Upper lobe of left lung (tissue), 6 donors: ENCODE measurements at regions not wholly inside any gene's neighbourhood (a gene's known extent, or its start where the extent isn't known, plus 50 kb on each side); places are given as distances from the start of the nearest gene placed in this dataset.

Experiments
- ATAC-seq, 2 donors: fragments of 200-7000 bp; cut with Tn5 transposase; one replicate each; pipeline ENCODE4 v1.9.1; 2022; ENCODE audit warnings: mild to moderate bottlenecking in 2 of 2, moderate library complexity in 2 of 2; ENCODE audit not compliant: low FRiP score in 2 of 2
- DNase-seq, 2 donors: peaks; one replicate each; pipeline ENCODE4 v3.0.0-alpha.2; 2019 to 2020
- H3K27ac ChIP-seq, 4 donors: fragments of 200-600 bp; sonication (generic); one replicate each; pipeline ENCODE4 v1.5.1; 2016 to 2019
- H3K27me3 ChIP-seq, 4 donors: fragments of 200-600 bp; sonication (generic); one replicate each; pipeline ENCODE4 v1.5.1; 2017 to 2019
- H3K36me3 ChIP-seq, 4 donors: fragments of 200-600 bp; sonication (generic); one replicate each; pipeline ENCODE4 v1.5.1; 2016 to 2019
- H3K4me1 ChIP-seq, 4 donors: fragments of 200-600 bp; sonication (generic); one replicate each; pipeline ENCODE4 v1.5.1; 2018 to 2019
- H3K4me3 ChIP-seq, 4 donors: fragments of 200-600 bp; sonication (generic); one replicate each; pipeline ENCODE4 v1.5.1; 2017 to 2019; ENCODE audit warnings: mild to moderate bottlenecking in 2 of 4, moderate library complexity in 1 of 4
- H3K9me3 ChIP-seq, 4 donors: fragments of 200-600 bp; sonication (generic); one replicate each; pipeline ENCODE4 v1.5.1; 2018 to 2019
- CTCF ChIP-seq, 6 experiments: fragments of 450-650 bp in 4 of 6; fragments of 200-600 bp in 2 of 6; sonication (generic) in 2 of 6; IDR thresholded peaks; one replicate each; pipeline ENCODE4 v1.5.1; 2016 to 2019; ENCODE audit warnings: antibody characterized with exemption in 6 of 6
- EP300 ChIP-seq, 4 donors: sonication (generic); formaldehyde crosslinking; IDR thresholded peaks; one replicate each; pipeline ENCODE4 v1.5.1; 2017; ENCODE audit warnings: antibody characterized with exemption in 4 of 4, control low read depth in 2 of 4
- POLR2A ChIP-seq, 4 donors: fragments of 450-650 bp; IDR thresholded peaks; one replicate each; pipeline ENCODE4 v1.5.1; 2016 to 2017; ENCODE audit warnings: antibody characterized with exemption in 4 of 4, mild to moderate bottlenecking in 2 of 4
- POLR2AphosphoS5 ChIP-seq, 2 donors: sonication (generic); formaldehyde crosslinking; IDR thresholded peaks; one replicate each; pipeline ENCODE4 v1.5.1; 2017; ENCODE audit warnings: antibody characterized with exemption in 2 of 2
- WGBS, 2 donors: methylation state at CpG; one replicate each; pipeline ENCODE4 v1.1.5; 2017 to 2018; 5-methylcytosine and 5-hydroxymethylcytosine counted together
- donor health status: DM: no; HTN: no; CAD: no; lungs with moderate emphysema.
- donor health status: DM: no; HTN: yes; CAD: no; lungs with severe emphysema.

GRCh38 chr2:150191349-150191748 is 296.1 kb downstream of the RND3 start:
- no peaks in the 10 kb centered on the region for H3K4me1 ChIP-seq
- H3K36me3 ChIP-seq, result no peaks in the 10 kb centered on the region
- 56 to 70% methylated on average over 4 of the region's 4 CpGs for WGBS, 2 donors
- no peak overlapping the region for H3K27ac ChIP-seq
- H3K27me3 ChIP-seq, result no peaks in the 10 kb centered on the region
- no peak for DNase-seq
- H3K9me3 ChIP-seq, result no peaks in the 10 kb centered on the region
- no peak for ATAC-seq
- no peak overlapping the region for H3K4me3 ChIP-seq
- TF ChIP-seq CTCF (IDR thresholded peaks at IDR 0.05) (no peak), POLR2AphosphoS5 (IDR thresholded peaks at IDR 0.05) (no peak), EP300 (IDR thresholded peaks at IDR 0.05) (no peak), POLR2A (IDR thresholded peaks at IDR 0.05) (no peak)

GRCh38 chr2:150190546-150190945 is 296.9 kb downstream of the RND3 start:
- no peaks in the 10 kb centered on the region for H3K27me3 ChIP-seq
- no peak overlapping the region for H3K27ac ChIP-seq
- WGBS, 2 donors, result 96 to 100% methylated on average over 1 of the region's 1 CpG
- DNase-seq (no peak), ATAC-seq (no peak)
- H3K9me3 ChIP-seq, result no peaks in the 10 kb centered on the region
- H3K36me3 ChIP-seq, result no peaks in the 10 kb centered on the region
- H3K4me1 ChIP-seq, result no peaks in the 10 kb centered on the region
- no peak overlapping the region for H3K4me3 ChIP-seq
- TF ChIP-seq POLR2AphosphoS5 (IDR thresholded peaks at IDR 0.05), result no peak
- no peak for TF ChIP-seq CTCF (IDR thresholded peaks at IDR 0.05)
- no peak for TF ChIP-seq EP300 (IDR thresholded peaks at IDR 0.05)
- no peak for TF ChIP-seq POLR2A (IDR thresholded peaks at IDR 0.05)

GRCh38 chr2:150188800-150189199 is 298.7 kb downstream of the RND3 start:
- H3K27me3 ChIP-seq, result no peaks in the 10 kb centered on the region
- no peaks in the 10 kb centered on the region for H3K9me3 ChIP-seq
- no peak overlapping the region for H3K4me3 ChIP-seq
- TF ChIP-seq CTCF (IDR thresholded peaks at IDR 0.05) (no peak), EP300 (IDR thresholded peaks at IDR 0.05) (no peak), POLR2AphosphoS5 (IDR thresholded peaks at IDR 0.05) (no peak), POLR2A (IDR thresholded peaks at IDR 0.05) (no peak)
- H3K36me3 ChIP-seq, result no peaks in the 10 kb centered on the region
- ATAC-seq (no peak), DNase-seq (no peak)
- no peak overlapping the region for H3K27ac ChIP-seq
- no peaks in the 10 kb centered on the region for H3K4me1 ChIP-seq
- WGBS, 2 donors, result 79 to 80% methylated on average over 2 of the region's 2 CpGs

DNA sequence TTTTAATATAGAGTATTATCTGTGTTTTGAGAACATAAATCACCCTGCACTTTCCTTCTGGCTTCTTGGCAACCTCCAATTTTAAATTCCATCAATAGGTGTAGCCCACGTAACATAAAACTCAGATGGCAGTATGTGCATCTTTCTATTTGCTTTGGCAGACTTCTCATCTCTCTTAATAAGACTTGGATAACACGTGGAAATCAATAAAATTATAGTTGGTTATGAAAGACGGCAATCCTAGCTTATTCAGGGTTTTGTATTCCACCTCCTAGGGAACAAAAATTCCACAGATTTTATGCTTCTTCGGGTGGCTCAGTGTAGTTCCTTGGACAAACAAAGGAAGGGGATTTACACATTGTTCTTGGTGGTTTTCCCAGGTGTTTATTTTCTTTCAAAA is 299.3 kb downstream of the RND3 start:
- Histone ChIP-seq H3K36me3 (no peaks in the 10 kb centered on the region), H3K27me3 (no peaks in the 10 kb centered on the region), H3K4me3 (no peak overlapping the region), H3K27ac (no peak overlapping the region), H3K9me3 (no peaks in the 10 kb centered on the region), H3K4me1 (no peaks in the 10 kb centered on the region)
- DNase-seq (no peak), ATAC-seq (no peak)
- WGBS, 2 donors, result 49 to 51% methylated on average over 4 of the region's 4 CpGs
- TF ChIP-seq POLR2AphosphoS5 (IDR thresholded peaks at IDR 0.05), result no peak
- TF ChIP-seq POLR2A (IDR thresholded peaks at IDR 0.05), result no peak
- TF ChIP-seq CTCF (IDR thresholded peaks at IDR 0.05), result no peak
- no peak for TF ChIP-seq EP300 (IDR thresholded peaks at IDR 0.05)

DNA sequence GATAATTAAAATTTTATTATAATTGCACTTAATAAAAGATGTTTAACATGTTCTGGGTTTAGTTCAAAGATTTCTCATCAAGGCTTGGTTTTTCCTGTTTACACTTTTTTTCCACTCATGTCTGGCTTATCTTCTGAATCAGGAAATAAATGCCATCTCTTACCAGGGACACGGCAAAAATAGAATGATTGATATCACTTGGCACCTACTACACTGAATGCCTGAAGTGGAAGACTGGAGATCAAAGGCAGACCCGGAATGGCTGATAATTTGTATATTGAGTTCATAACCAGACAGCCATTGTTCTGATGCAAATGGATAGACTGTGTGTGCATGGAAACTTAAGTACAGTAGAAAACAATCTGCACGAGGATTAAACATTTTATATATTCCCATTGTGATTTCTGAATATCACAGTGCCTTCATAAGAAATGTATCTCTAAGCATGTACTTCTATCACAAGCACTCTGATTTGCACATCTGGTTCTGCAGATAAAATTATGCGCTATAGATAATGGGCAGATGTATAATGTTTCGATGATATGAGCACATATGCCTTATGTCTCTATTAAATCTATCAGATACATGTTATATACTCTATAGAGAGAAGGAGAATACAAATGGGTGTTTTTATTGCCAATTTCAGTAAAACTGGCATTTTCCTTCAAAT is 304.8 kb downstream of the RND3 start:
- no peaks in the 10 kb centered on the region for H3K27me3 ChIP-seq
- H3K36me3 ChIP-seq, result no peaks in the 10 kb centered on the region
- no peaks in the 10 kb centered on the region for H3K9me3 ChIP-seq
- DNase-seq (no peak), ATAC-seq (no peak)
- H3K4me1 ChIP-seq, result no peaks in the 10 kb centered on the region
- no peak overlapping the region for H3K27ac ChIP-seq
- 39 to 48% methylated on average over 5 of the region's 5 CpGs for WGBS, 2 donors
- no peak overlapping the region for H3K4me3 ChIP-seq
- TF ChIP-seq POLR2AphosphoS5 (IDR thresholded peaks at IDR 0.05) (no peak), POLR2A (IDR thresholded peaks at IDR 0.05) (no peak), CTCF (IDR thresholded peaks at IDR 0.05) (no peak), EP300 (IDR thresholded peaks at IDR 0.05) (no peak)
